HepG2 (cell line): ENCODE measurements at regions not wholly inside any gene's neighbourhood (a gene's known extent, or its start where the extent isn't known, plus 50 kb on each side); places are given as distances from the start of the nearest gene placed in this dataset.

ENCODE experiments used
- HMGXB3 ChIP-seq: sonication (generic); formaldehyde crosslinking; IDR thresholded peaks from 2 replicates; pipeline ENCODE4 v1.4.0; 2020; ENCODE audit warnings: missing genetic modification reagents, borderline replicate concordance
- IRF1 ChIP-seq: sonication (generic); formaldehyde crosslinking; IDR thresholded peaks from 2 replicates; pipeline ENCODE4 v1.4.0; 2020; ENCODE audit warnings: low read depth, mild to moderate bottlenecking, missing genetic modification reagents
- MTF1 ChIP-seq: sonication (generic); formaldehyde crosslinking; IDR thresholded peaks from 2 replicates; pipeline ENCODE4 v1.5.0; 2020; ENCODE audit warnings: missing genetic modification reagents
- ZBTB1 ChIP-seq: sonication (generic); formaldehyde crosslinking; IDR thresholded peaks from 2 replicates; pipeline ENCODE4 v1.4.0; 2020; ENCODE audit warnings: missing genetic modification reagents, borderline replicate concordance
- ZNF644 ChIP-seq: IDR thresholded peaks from 2 replicates; pipeline ENCODE4 v1.6.1; 2016; ENCODE audit warnings: low read depth
- TF ChIP-seq, protein P1 (sequence below): sonication (generic); formaldehyde crosslinking; IDR thresholded peaks from 2 replicates; pipeline ENCODE4 v1.4.0; 2020; ENCODE audit warnings: missing genetic modification reagents

- TF ChIP-seq ZBTB1 (CRISPR knock-in tag) = no peak
- no peak for TF ChIP-seq HMGXB3 (CRISPR knock-in tag)
- TF ChIP-seq IRF1 (CRISPR knock-in tag) = no peak
- TF ChIP-seq MTF1 (CRISPR knock-in tag) = no peak
- TF ChIP-seq ZNF644 (CRISPR knock-in tag) = no peak
- TF ChIP-seq, protein P1, sequence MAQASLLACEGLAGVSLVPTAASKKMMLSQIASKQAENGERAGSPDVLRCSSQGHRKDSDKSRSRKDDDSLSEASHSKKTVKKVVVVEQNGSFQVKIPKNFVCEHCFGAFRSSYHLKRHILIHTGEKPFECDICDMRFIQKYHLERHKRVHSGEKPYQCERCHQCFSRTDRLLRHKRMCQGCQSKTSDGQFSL (CRISPR knock-in tag) = no peak
Measured at GRCh38 chr16:22693638-22694340, 120.2 kb upstream of the HS3ST2 start (continued).
